Kidney (tissue), 13 donors: ENCODE measurements at regions not wholly inside any gene's neighbourhood (a gene's known extent, or its start where the extent isn't known, plus 50 kb on each side); places are given as distances from the start of the nearest gene placed in this dataset.

Experiments used
- DNase-seq, 5 donors: peaks; one replicate each; pipeline ENCODE4 v3.0.0-alpha.2; 2013 to 2020
- FAIRE-seq: peaks from 2 replicates; lab custom pipeline; 2012; peaks lifted over from hg19 to GRCh38; lab: Jason Lieb, UNC
- H3K27ac ChIP-seq, 2 donors: one replicate each; pipeline ENCODE4 v1.7.0; 2013; ENCODE audit warnings: low read depth in 2 of 2, low read length in 2 of 2, inconsistent platforms in 1 of 2
- H3K27me3 ChIP-seq: one replicate; pipeline ENCODE4 v1.7.1; 2013; ENCODE audit warnings: low read length, inconsistent platforms; ENCODE audit not compliant: control insufficient read depth, insufficient read depth
- H3K36me3 ChIP-seq, 3 donors: one replicate each; pipeline versions ENCODE4 v1.7.0 to v1.7.1; 2013; ENCODE audit warnings: low read length in 3 of 3, control low read depth in 1 of 3, inconsistent platforms in 1 of 3; ENCODE audit not compliant: insufficient read depth in 3 of 3, control insufficient read depth in 2 of 3
- H3K4me1 ChIP-seq, 3 donors: one replicate each; pipeline versions ENCODE4 v1.7.0 to v1.7.1; 2013; ENCODE audit warnings: low read length in 3 of 3, inconsistent platforms in 1 of 3, low read depth in 1 of 3; ENCODE audit not compliant: control insufficient read depth in 2 of 3, insufficient read depth in 2 of 3
- H3K4me3 ChIP-seq, 3 donors: one replicate each; pipeline versions ENCODE4 v1.7.0 to v1.8.1; 2013; ENCODE audit warnings: low read length in 3 of 3, control low read depth in 1 of 3, inconsistent platforms in 1 of 3
- H3K9ac ChIP-seq, 3 donors: one replicate each; pipeline versions ENCODE4 v1.7.0 to v1.7.1; 2013; ENCODE audit warnings: low read length in 3 of 3, control low read depth in 1 of 3, inconsistent platforms in 1 of 3
- H3K9me3 ChIP-seq, 3 donors: one replicate each; pipeline versions ENCODE4 v1.7.0 to v1.7.1; 2013; ENCODE audit warnings: low read length in 3 of 3, control low read depth in 1 of 3, inconsistent platforms in 1 of 3; ENCODE audit not compliant: control insufficient read depth in 2 of 3, insufficient read depth in 1 of 3
- CTCF ChIP-seq: IDR thresholded peaks from 3 replicates; pipeline ENCODE4 v1.5.1; 2012; ENCODE audit warnings: mild to moderate bottlenecking, moderate library complexity, borderline replicate concordance; ENCODE audit not compliant: insufficient read depth; ENCODE audit errors: extremely low read depth
- intact Hi-C: fragments of 100-400 bp; cut with DNase I; formaldehyde crosslinking; loops from one replicate; pipeline ENCODE4 v1.11.1; 2022
- donor health status: control.
- donor health status: control.
- donor health status: control.
- donor health status: control.
- donor health status: control.
- donor health status: DM: yes; HTN: yes; CAD: no.
- donor health status: Normal renal cell carcinoma (clear cell type).

DNA sequence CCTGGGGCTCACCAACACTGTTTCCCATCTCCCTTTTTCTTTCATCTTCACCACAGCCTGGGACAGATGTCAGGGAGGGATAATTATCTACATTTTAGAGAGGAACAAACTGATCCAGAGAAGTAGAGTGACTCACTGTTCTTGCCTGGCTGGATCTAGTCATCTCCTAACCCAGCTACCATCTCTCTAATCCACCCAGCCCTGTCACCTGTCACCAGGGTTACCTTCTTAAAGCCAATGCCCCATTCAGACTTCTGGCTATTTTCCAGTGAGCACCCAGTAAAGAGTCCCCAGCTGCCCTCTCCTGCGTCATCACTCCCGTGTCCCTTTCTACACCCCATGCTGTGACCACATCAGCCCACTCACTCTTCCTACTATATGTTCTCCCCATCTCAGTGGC is 68.4 kb upstream of the DUSP5 start:
- no peak overlapping the region for H3K9ac ChIP-seq
- intact Hi-C loops = no loop called here
- no peak for TF ChIP-seq CTCF
- no peaks in the 10 kb centered on the region for H3K9me3 ChIP-seq
- H3K36me3 ChIP-seq = no peaks in the 10 kb centered on the region
- FAIRE-seq (no peak), DNase-seq (no peak)
- no peaks in the 10 kb centered on the region for H3K27me3 ChIP-seq
- H3K4me3 ChIP-seq = no peak overlapping the region
- H3K4me1 ChIP-seq = no peaks in the 10 kb centered on the region
- no peak overlapping the region for H3K27ac ChIP-seq

GRCh38 chr10:110430340-110431273 is 67.1 kb upstream of the DUSP5 start:
- intact Hi-C loops = no loop called here
- Histone ChIP-seq H3K4me1 (no peaks in the 10 kb centered on the region), H3K9ac (no peak overlapping the region), H3K27me3 (no peaks in the 10 kb centered on the region), H3K36me3 (no peaks in the 10 kb centered on the region), H3K9me3 (no peaks in the 10 kb centered on the region), H3K4me3 (no peak overlapping the region), H3K27ac (no peak overlapping the region)
- FAIRE-seq (no peak), DNase-seq (no peak)
- no peak for TF ChIP-seq CTCF

DNA sequence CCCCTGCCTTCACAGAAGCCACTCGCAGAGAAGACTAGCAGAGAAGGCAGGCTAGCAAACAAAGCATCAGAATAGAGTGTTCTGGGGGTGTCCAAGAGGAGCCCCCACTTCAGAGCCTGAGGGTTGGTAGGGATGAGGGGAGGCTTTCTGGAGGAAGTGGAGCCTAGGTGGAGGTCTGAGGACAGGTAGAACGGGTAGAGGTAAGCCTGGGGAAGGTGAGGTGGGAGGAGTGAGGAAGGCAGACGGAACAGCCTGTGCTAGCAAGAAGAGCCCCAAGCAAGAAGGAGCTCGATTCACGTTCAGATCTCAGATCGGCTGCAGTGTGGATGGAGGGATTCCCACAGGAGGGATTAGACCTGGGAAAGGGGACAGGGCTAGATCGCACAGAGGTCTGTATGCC is 66.0 kb upstream of the DUSP5 start:
- intact Hi-C loops = no loop called here

More for the DNA sequence above, 66.0 kb upstream of the DUSP5 start:
- H3K27me3 ChIP-seq = no peaks in the 10 kb centered on the region
- H3K9me3 ChIP-seq = no peaks in the 10 kb centered on the region
- H3K36me3 ChIP-seq = no peaks in the 10 kb centered on the region
- no peak overlapping the region for H3K27ac ChIP-seq
- TF ChIP-seq CTCF = no peak
- H3K4me1 ChIP-seq = no peaks in the 10 kb centered on the region
- FAIRE-seq = no peak
- H3K4me3 ChIP-seq = no peak overlapping the region
- DNase-seq = no peak
- H3K9ac ChIP-seq = no peak overlapping the region
